A549 (cell line): ENCODE measurements at regions not wholly inside any gene's neighbourhood (a gene's known extent, or its start where the extent isn't known, plus 50 kb on each side); places are given as distances from the start of the nearest gene placed in this dataset.

ENCODE experiments used
- ATAC-seq, 2 experiments: fragments of 200-7000 bp in 1 of 2; fragments of >200 bp in 1 of 2; cut with Nextera tagmentation in 1 of 2; cut with Tn5 transposase in 1 of 2; 3 replicates each; pipeline versions ENCODE4 v1.8.0 to v1.9.1; 2018 to 2020; ENCODE audit warnings: mild to moderate bottlenecking in 1 of 2, moderate library complexity in 1 of 2
- CTCF ChIA-PET: fragments of 300-600 bp; sonication (Branson Sonifier 250); formaldehyde crosslinking; extraction: SDS; loops from one replicate; lab custom pipeline; 2021; ENCODE audit warnings: antibody characterized with exemption, inconsistent platforms; lab: Yijun Ruan, JAX
- POLR2A ChIA-PET: fragments of 350-600 bp; formaldehyde crosslinking; extraction: SDS; loops from one replicate; lab custom pipeline; 2021; ENCODE audit warnings: antibody characterized with exemption, inconsistent platforms; lab: Yijun Ruan, JAX
- DNase-seq, 2 experiments: peaks; one replicate each; pipeline versions ENCODE4 v3.0.0 to v3.0.0-alpha.2; 2011 to 2016; ENCODE audit warnings: low read depth in 1 of 2, low spot score in 1 of 2
- FAIRE-seq: peaks from 2 replicates; lab custom pipeline; 2011; peaks lifted over from hg19 to GRCh38; lab: Jason Lieb, UNC
- H3K27ac ChIP-seq, 2 experiments: fragments of >200 bp; sonication (Bioruptor Twin); formaldehyde crosslinking; 3 replicates each; pipeline ENCODE4 v1.5.1; 2016 to 2017
- H3K4me1 ChIP-seq: fragments of >200 bp; sonication (Bioruptor Twin); formaldehyde crosslinking; 3 replicates; pipeline ENCODE4 v1.6.1; 2016
- H3K4me2 ChIP-seq: fragments of >200 bp; sonication (Bioruptor Twin); formaldehyde crosslinking; 3 replicates; pipeline ENCODE4 v1.6.1; 2016
- H3K4me3 ChIP-seq: fragments of >200 bp; sonication (Bioruptor Twin); formaldehyde crosslinking; 3 replicates; pipeline ENCODE4 v1.5.1; 2016
- H3K9me3 ChIP-seq: fragments of >200 bp; sonication (Bioruptor Twin); formaldehyde crosslinking; 3 replicates; pipeline ENCODE4 v1.6.1; 2016
- BCL3 ChIP-seq: fragments of >200 bp; sonication (Bioruptor Twin); formaldehyde crosslinking; IDR thresholded peaks from 3 replicates; pipeline ENCODE4 v1.6.1; 2016
- CBX2 ChIP-seq: fragments of 200-600 bp; sonication (generic); IDR thresholded peaks from 2 replicates; pipeline ENCODE4 v1.6.1; 2016; ENCODE audit warnings: low read depth, mild to moderate bottlenecking, borderline replicate concordance
- CBX8 ChIP-seq: fragments of 200-600 bp; sonication (generic); IDR thresholded peaks from 2 replicates; pipeline ENCODE4 v1.6.1; 2016
- CEBPB ChIP-seq, 2 experiments: fragments of >200 bp in 1 of 2; sonication (Bioruptor Twin) in 1 of 2; formaldehyde crosslinking in 1 of 2; IDR thresholded peaks; 2 replicates each; pipeline ENCODE4 v1.6.1; 2012 to 2016
- EHF ChIP-seq: fragments of 250-450 bp; sonication (Bioruptor Pico); IDR thresholded peaks from 2 replicates; pipeline ENCODE4 v1.5.0; 2020; ENCODE audit warnings: mild to moderate bottlenecking
- EP300 ChIP-seq, 2 experiments: fragments of >200 bp; sonication (Bioruptor Twin); formaldehyde crosslinking; IDR thresholded peaks; 2 replicates in 1 of 2; 3 replicates in 1 of 2; pipeline ENCODE4 v1.6.1; 2016 to 2017
- FOSB ChIP-seq: fragments of 250-450 bp; sonication (Bioruptor Pico); IDR thresholded peaks from 2 replicates; pipeline ENCODE4 v1.5.0; 2020; ENCODE audit warnings: mild to moderate bottlenecking, moderate library complexity
- HEYL ChIP-seq: fragments of 250-450 bp; sonication (Bioruptor Pico); IDR thresholded peaks from 2 replicates; pipeline ENCODE4 v1.8.0; 2021; ENCODE audit warnings: mild to moderate bottlenecking, moderate library complexity
- HOXB13 ChIP-seq: fragments of 250-450 bp; sonication (Bioruptor Pico); IDR thresholded peaks from 2 replicates; pipeline ENCODE4 v1.5.0; 2020; ENCODE audit warnings: low read depth, mild to moderate bottlenecking, moderate library complexity
- MAX ChIP-seq: IDR thresholded peaks from 2 replicates; pipeline ENCODE4 v1.6.1; 2012
- RFX5 ChIP-seq: fragments of 450-650 bp; IDR thresholded peaks from 2 replicates; pipeline ENCODE4 v1.7.1; 2014; ENCODE audit warnings: antibody characterized with exemption, mild to moderate bottlenecking, moderate library complexity
- RNF2 ChIP-seq: fragments of 200-600 bp; sonication (generic); IDR thresholded peaks from 2 replicates; pipeline ENCODE4 v1.6.1; 2016; ENCODE audit warnings: low read depth, mild to moderate bottlenecking, antibody characterized with exemption, moderate library complexity, borderline replicate concordance
- TFCP2L1 ChIP-seq: fragments of 250-450 bp; sonication (Bioruptor Pico); IDR thresholded peaks from 2 replicates; pipeline ENCODE4 v1.5.0; 2021; ENCODE audit warnings: mild to moderate bottlenecking
- ZC3H11A ChIP-seq: fragments of 450-650 bp; IDR thresholded peaks from 2 replicates; pipeline ENCODE4 v1.6.1; 2014; ENCODE audit warnings: antibody characterized with exemption, mild to moderate bottlenecking
- WGBS: methylation state at CpG from one replicate; pipeline ENCODE4 v1.1.6; 2017; ENCODE audit errors: missing lambda C conversion rate; 5-methylcytosine and 5-hydroxymethylcytosine counted together
- TF ChIP-seq, protein P1 (sequence below): fragments of 150-350 bp; IDR thresholded peaks from 2 replicates; pipeline ENCODE4 v1.6.1; 2014; ENCODE audit warnings: low read depth, mild to moderate bottlenecking, low read length
- TF ChIP-seq, protein P2 (sequence below): fragments of >200 bp; sonication (Bioruptor Twin); formaldehyde crosslinking; IDR thresholded peaks from 3 replicates; pipeline ENCODE4 v1.5.1; 2016

- TF ChIP-seq, protein P1, sequence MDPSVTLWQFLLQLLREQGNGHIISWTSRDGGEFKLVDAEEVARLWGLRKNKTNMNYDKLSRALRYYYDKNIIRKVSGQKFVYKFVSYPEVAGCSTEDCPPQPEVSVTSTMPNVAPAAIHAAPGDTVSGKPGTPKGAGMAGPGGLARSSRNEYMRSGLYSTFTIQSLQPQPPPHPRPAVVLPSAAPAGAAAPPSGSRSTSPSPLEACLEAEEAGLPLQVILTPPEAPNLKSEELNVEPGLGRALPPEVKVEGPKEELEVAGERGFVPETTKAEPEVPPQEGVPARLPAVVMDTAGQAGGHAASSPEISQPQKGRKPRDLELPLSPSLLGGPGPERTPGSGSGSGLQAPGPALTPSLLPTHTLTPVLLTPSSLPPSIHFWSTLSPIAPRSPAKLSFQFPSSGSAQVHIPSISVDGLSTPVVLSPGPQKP: no peak
Observed at GRCh38 chr4:3367866-3368265, 73.9 kb upstream of the HGFAC start (continued).

DNA sequence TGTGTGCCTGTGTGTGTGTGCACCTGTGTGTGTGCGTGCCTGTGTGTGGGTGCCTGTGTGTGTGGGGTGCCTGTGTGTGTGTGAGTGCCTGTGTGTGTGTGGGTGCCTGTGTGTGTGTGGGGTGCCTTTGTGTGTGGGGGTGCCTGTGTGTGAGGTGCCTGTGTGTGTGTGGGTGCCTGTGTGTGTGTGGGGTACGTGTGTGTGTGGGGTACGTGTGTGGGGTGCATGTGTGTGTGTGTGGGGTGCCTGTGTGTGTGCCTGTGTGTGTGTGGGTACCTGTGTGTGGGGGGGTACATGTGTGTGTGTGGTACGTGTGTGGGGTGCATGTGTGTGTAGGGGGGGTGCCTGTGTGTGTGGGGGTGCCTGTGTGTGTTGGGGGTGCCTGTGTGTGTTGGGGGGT, 73.4 kb upstream of the HGFAC start:
- Histone ChIP-seq H3K4me2 (no peak overlapping the region), H3K4me1 (no peaks in the 10 kb centered on the region), H3K9me3 (no peaks in the 10 kb centered on the region), H3K4me3 (no peak overlapping the region), H3K27ac (no peak overlapping the region)
- WGBS: no CpG with 5 or more reads among the region's 4 CpGs
- FAIRE-seq (no peak), DNase-seq (no peak), ATAC-seq (no peak)
- TF ChIP-seq FOSB (CRISPR knock-in tag) (no peak), EP300 (IDR thresholded peaks at IDR 0.05) (no peak), ZC3H11A (no peak), MAX (no peak), HOXB13 (CRISPR knock-in tag) (no peak), TFCP2L1 (CRISPR knock-in tag) (no peak)
- CTCF ChIA-PET: no interaction called here
- POLR2A ChIA-PET: no interaction called here

DNA sequence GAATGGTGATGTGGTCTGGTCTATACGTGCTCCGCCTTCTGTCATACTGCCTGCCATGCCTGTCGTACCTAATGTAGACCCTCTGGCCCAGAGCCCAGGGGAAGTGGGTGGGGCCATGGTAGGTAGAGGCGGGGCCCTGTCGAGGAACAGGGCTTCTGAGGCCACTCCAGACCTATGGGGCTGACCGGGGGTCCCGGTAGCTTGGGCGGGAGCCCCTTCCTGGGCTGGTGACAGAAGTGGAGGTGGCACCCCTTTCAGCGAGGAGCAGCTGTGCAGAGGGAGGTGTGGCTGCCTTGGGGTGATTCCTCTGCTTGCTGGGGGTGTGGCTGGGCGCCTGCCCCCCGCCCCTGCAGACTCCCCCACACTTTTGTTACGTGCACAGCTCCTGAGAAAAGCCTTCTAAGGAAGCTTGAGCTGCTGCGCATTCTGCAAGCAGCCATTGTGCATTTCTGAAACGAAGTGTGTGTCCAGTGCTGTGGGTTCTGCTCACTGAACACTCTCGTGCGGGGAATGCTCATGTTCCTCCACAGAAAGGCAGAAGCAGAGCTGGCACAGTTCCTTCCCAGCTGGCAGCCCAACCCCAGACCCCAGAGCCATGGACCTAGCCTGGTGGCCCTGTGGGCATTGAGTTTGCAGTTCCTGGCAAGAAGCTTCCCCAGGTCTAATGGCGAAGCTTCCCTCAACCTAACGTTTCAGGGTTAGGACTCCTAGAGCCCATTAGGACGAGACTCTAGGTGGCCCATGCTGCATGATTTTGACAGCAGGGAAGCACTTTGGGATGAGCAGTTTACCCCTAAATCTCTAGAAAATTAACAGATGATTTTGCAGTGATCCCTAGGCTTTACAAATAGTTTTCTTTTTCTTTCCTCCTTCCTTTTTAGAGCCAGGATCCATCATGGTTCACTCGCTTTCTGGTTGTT, 72.7 kb upstream of the HGFAC start:
- no peaks in the 10 kb centered on the region for H3K9me3 ChIP-seq
- no peak for DNase-seq
- TF ChIP-seq CBX8 (no peak), BCL3 (no peak), EHF (CRISPR knock-in tag) (no peak), RFX5 (no peak), CBX2 (no peak), CEBPB (IDR thresholded peaks at IDR 0.05) (no peak), MAX (no peak), RNF2 (no peak), HEYL (CRISPR knock-in tag) (no peak)
- TF ChIP-seq, protein P2, sequence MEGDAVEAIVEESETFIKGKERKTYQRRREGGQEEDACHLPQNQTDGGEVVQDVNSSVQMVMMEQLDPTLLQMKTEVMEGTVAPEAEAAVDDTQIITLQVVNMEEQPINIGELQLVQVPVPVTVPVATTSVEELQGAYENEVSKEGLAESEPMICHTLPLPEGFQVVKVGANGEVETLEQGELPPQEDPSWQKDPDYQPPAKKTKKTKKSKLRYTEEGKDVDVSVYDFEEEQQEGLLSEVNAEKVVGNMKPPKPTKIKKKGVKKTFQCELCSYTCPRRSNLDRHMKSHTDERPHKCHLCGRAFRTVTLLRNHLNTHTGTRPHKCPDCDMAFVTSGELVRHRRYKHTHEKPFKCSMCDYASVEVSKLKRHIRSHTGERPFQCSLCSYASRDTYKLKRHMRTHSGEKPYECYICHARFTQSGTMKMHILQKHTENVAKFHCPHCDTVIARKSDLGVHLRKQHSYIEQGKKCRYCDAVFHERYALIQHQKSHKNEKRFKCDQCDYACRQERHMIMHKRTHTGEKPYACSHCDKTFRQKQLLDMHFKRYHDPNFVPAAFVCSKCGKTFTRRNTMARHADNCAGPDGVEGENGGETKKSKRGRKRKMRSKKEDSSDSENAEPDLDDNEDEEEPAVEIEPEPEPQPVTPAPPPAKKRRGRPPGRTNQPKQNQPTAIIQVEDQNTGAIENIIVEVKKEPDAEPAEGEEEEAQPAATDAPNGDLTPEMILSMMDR: no peak
- ChIA-PET POLR2A (no interaction called here), CTCF (interaction anchor here (1.6 kb wide), 1 partner anchor 74 kb away, joined by 5 read pairs; no protein-coding TSS in a partner anchor)
- ATAC-seq: no peak
- H3K4me3 ChIP-seq: no peak overlapping the region
- H3K4me1 ChIP-seq: no peaks in the 10 kb centered on the region
- no peak overlapping the region for H3K27ac ChIP-seq
- 84% methylated on average over 17 of the region's 20 CpGs for WGBS
- FAIRE-seq: no peak
- H3K4me2 ChIP-seq: no peak overlapping the region
